ENCODE measurements at regions not wholly inside any gene's neighbourhood (a gene's known extent, or its start where the extent isn't known, plus 50 kb on each side); places are given as distances from the start of the nearest gene placed in this dataset.

GRCh38 chr20:20955892-20956291 is 150.3 kb downstream of the LINC00237 start:
- Histone ChIP-seq H3K36me3 (no peaks in the 10 kb centered on the region), H3K4me3 (no peak overlapping the region), H3K27ac (no peak overlapping the region), H3K27me3 (no peaks in the 10 kb centered on the region), H3K4me1 (no peaks in the 10 kb centered on the region), H3K9me3 (no peaks in the 10 kb centered on the region)
- TF ChIP-seq CTCF (IDR thresholded peaks at IDR 0.05), result no peak
- intact Hi-C loops (cut with DNase I), result no loop called here
- DNase-seq, result no peak
- ATAC-seq, result no peak

GRCh38 chr20:20953738-20954618 is 152.2 kb downstream of the LINC00237 start:
- intact Hi-C loops (cut with DNase I), result no loop called here
- no peak for DNase-seq
- H3K36me3 ChIP-seq, result no peaks in the 10 kb centered on the region
- no peak overlapping the region for H3K27ac ChIP-seq
- no peaks in the 10 kb centered on the region for H3K4me1 ChIP-seq
- no peak overlapping the region for H3K4me3 ChIP-seq
- H3K9me3 ChIP-seq, result no peaks in the 10 kb centered on the region
- TF ChIP-seq CTCF (IDR thresholded peaks at IDR 0.05), result no peak
- no peak for ATAC-seq
- no peaks in the 10 kb centered on the region for H3K27me3 ChIP-seq

- H3K36me3 ChIP-seq, result no peaks in the 10 kb centered on the region
- no peaks in the 10 kb centered on the region for H3K27me3 ChIP-seq
- ATAC-seq (no peak), DNase-seq (no peak)
- TF ChIP-seq CTCF (IDR thresholded peaks at IDR 0.05), result no peak
- no peak overlapping the region for H3K4me3 ChIP-seq
- intact Hi-C loops (cut with DNase I), result no loop called here
- H3K27ac ChIP-seq, result no peak overlapping the region
- H3K9me3 ChIP-seq, result no peaks in the 10 kb centered on the region
- H3K4me1 ChIP-seq, result no peaks in the 10 kb centered on the region
These were observed 155.5 kb downstream of the LINC00237 start for GRCh38 chr20:20950620-20951019.

GRCh38 chr20:20946122-20946759 is 159.9 kb downstream of the LINC00237 start:
- DNase-seq (no peak), ATAC-seq (no peak)
- no peak overlapping the region for H3K4me3 ChIP-seq
- intact Hi-C loops (cut with DNase I), result no loop called here
- H3K27ac ChIP-seq, result no peak overlapping the region
- H3K4me1 ChIP-seq, result no peaks in the 10 kb centered on the region
- no peaks in the 10 kb centered on the region for H3K27me3 ChIP-seq
- no peak for TF ChIP-seq CTCF (IDR thresholded peaks at IDR 0.05)
- H3K9me3 ChIP-seq, result no peaks in the 10 kb centered on the region
- no peaks in the 10 kb centered on the region for H3K36me3 ChIP-seq

- Histone ChIP-seq H3K27me3 (no peaks in the 10 kb centered on the region), H3K4me3 (no peak overlapping the region), H3K4me1 (no peaks in the 10 kb centered on the region), H3K27ac (no peak overlapping the region), H3K9me3 (no peaks in the 10 kb centered on the region), H3K36me3 (no peaks in the 10 kb centered on the region)
- intact Hi-C loops (cut with DNase I), result no loop called here
- DNase-seq (no peak), ATAC-seq (no peak)
- no peak for TF ChIP-seq CTCF (IDR thresholded peaks at IDR 0.05)
These were observed 164.7 kb downstream of the LINC00237 start for GRCh38 chr20:20941468-20941889.

Measured in upper lobe of right lung (tissue), 1 donor.